ENCODE measurements at regions not wholly inside any gene's neighbourhood (a gene's known extent, or its start where the extent isn't known, plus 50 kb on each side); places are given as distances from the start of the nearest gene placed in this dataset.

- H3K4me2 ChIP-seq (ENCODE audit: unreplicated experiment) = no peak overlapping the region
- in situ Hi-C loops (cut with MboI) = no loop called here
- H3K27me3 ChIP-seq (replicated peaks; ENCODE audit: insufficient read depth) = no peaks in the 10 kb centered on the region
- no peaks in the 10 kb centered on the region for H3K4me1 ChIP-seq (ENCODE audit: insufficient read depth)
- H3K79me2 ChIP-seq (ENCODE audit: insufficient read depth) = no peaks in the 10 kb centered on the region
- TF ChIP-seq EZH2phosphoT487 (IDR thresholded peaks at IDR 0.05; ENCODE audit: insufficient read depth, low read depth) (no peak), EZH2 (IDR thresholded peaks at IDR 0.05; ENCODE audit: insufficient read depth, poor library complexity, severe bottlenecking) (no peak)
- H3K27ac ChIP-seq = no peak overlapping the region
- H3F3A ChIP-seq (ENCODE audit: insufficient read depth) = no peaks in the 10 kb centered on the region
- H2AFZ ChIP-seq = no peak overlapping the region
- H3K9ac ChIP-seq = no peak overlapping the region
- no peaks in the 10 kb centered on the region for H4K20me1 ChIP-seq (ENCODE audit: insufficient read depth)
- H3K36me3 ChIP-seq (ENCODE audit: low read depth) = no peaks in the 10 kb centered on the region
- no peaks in the 10 kb centered on the region for H3K9me3 ChIP-seq (ENCODE audit: low read depth)
- H3K4me3 ChIP-seq = no peak overlapping the region
- DNase-seq = no peak
- no peaks in the 10 kb centered on the region for H3K9me2 ChIP-seq (ENCODE audit: insufficient read depth)
- 7 to 10% methylated on average over 3 of the region's 3 CpGs for WGBS, 2 experiments (ENCODE audit: low coverage in 1 of 2, low lambda C conversion rate in 2 of 2, missing lambda C conversion rate in 2 of 2)
Measured at GRCh38 chr16:35868630-35869029, 2409.2 kb downstream of the TP53TG3F start.

GRCh38 chr16:35873472-35873871 is 2414.1 kb downstream of the TP53TG3F start:
- Histone ChIP-seq H3K36me3 (ENCODE audit: low read depth) (no peaks in the 10 kb centered on the region), H3K9me3 (ENCODE audit: low read depth) (peaks cover 4% of the 10 kb centered on the region), H3K4me1 (ENCODE audit: insufficient read depth) (no peaks in the 10 kb centered on the region), H3K79me2 (ENCODE audit: insufficient read depth) (no peaks in the 10 kb centered on the region), H3K9ac (no peak overlapping the region), H3K27me3 (replicated peaks; ENCODE audit: insufficient read depth) (no peaks in the 10 kb centered on the region), H3F3A (ENCODE audit: insufficient read depth) (no peaks in the 10 kb centered on the region), H4K20me1 (ENCODE audit: insufficient read depth) (no peaks in the 10 kb centered on the region), H3K4me3 (no peak overlapping the region), H3K4me2 (ENCODE audit: unreplicated experiment) (no peak overlapping the region), H2AFZ (no peak overlapping the region), H3K27ac (no peak overlapping the region), H3K9me2 (ENCODE audit: insufficient read depth) (no peaks in the 10 kb centered on the region)
- 35 to 41% methylated on average over 4 of the region's 4 CpGs for WGBS, 2 experiments (ENCODE audit: low coverage in 1 of 2, low lambda C conversion rate in 2 of 2, missing lambda C conversion rate in 2 of 2)
- no peak for TF ChIP-seq EZH2phosphoT487 (IDR thresholded peaks at IDR 0.05; ENCODE audit: insufficient read depth, low read depth)
- TF ChIP-seq EZH2 (IDR thresholded peaks at IDR 0.05; ENCODE audit: insufficient read depth, poor library complexity, severe bottlenecking) = no peak
- DNase-seq = no peak
- in situ Hi-C loops (cut with MboI) = no loop called here

- DNase-seq = no peak
- TF ChIP-seq EZH2 (IDR thresholded peaks at IDR 0.05; ENCODE audit: insufficient read depth, poor library complexity, severe bottlenecking) = no peak
- TF ChIP-seq EZH2phosphoT487 (IDR thresholded peaks at IDR 0.05; ENCODE audit: insufficient read depth, low read depth) = no peak
- no peaks in the 10 kb centered on the region for H3F3A ChIP-seq (ENCODE audit: insufficient read depth)
- H3K79me2 ChIP-seq (ENCODE audit: insufficient read depth) = no peaks in the 10 kb centered on the region
- no peak overlapping the region for H3K9ac ChIP-seq
- in situ Hi-C loops (cut with MboI) = no loop called here
- no peak overlapping the region for H3K4me3 ChIP-seq
- no peaks in the 10 kb centered on the region for H3K4me1 ChIP-seq (ENCODE audit: insufficient read depth)
- no peaks in the 10 kb centered on the region for H4K20me1 ChIP-seq (ENCODE audit: insufficient read depth)
- no peaks in the 10 kb centered on the region for H3K9me2 ChIP-seq (ENCODE audit: insufficient read depth)
- H3K27me3 ChIP-seq (replicated peaks; ENCODE audit: insufficient read depth) = no peaks in the 10 kb centered on the region
- no peak overlapping the region for H3K27ac ChIP-seq
- no peak overlapping the region for H3K4me2 ChIP-seq (ENCODE audit: unreplicated experiment)
- WGBS, 2 experiments (ENCODE audit: low coverage in 1 of 2, low lambda C conversion rate in 2 of 2, missing lambda C conversion rate in 2 of 2) = 23 to 28% methylated on average over 2 of the region's 2 CpGs
- no peak overlapping the region for H2AFZ ChIP-seq
- no peaks in the 10 kb centered on the region for H3K36me3 ChIP-seq (ENCODE audit: low read depth)
- H3K9me3 ChIP-seq (ENCODE audit: low read depth) = peaks cover under 1% of the 10 kb centered on the region
Measured at GRCh38 chr16:35881654-35882053, 2422.2 kb downstream of the TP53TG3F start.

- Histone ChIP-seq H3K27me3 (replicated peaks; ENCODE audit: insufficient read depth) (no peaks in the 10 kb centered on the region), H2AFZ (no peak overlapping the region), H3K27ac (no peak overlapping the region), H3F3A (ENCODE audit: insufficient read depth) (no peaks in the 10 kb centered on the region), H3K79me2 (ENCODE audit: insufficient read depth) (no peaks in the 10 kb centered on the region), H4K20me1 (ENCODE audit: insufficient read depth) (no peaks in the 10 kb centered on the region), H3K9ac (no peak overlapping the region), H3K36me3 (ENCODE audit: low read depth) (no peaks in the 10 kb centered on the region), H3K9me3 (ENCODE audit: low read depth) (no peaks in the 10 kb centered on the region), H3K4me3 (no peak overlapping the region), H3K9me2 (ENCODE audit: insufficient read depth) (no peaks in the 10 kb centered on the region), H3K4me1 (ENCODE audit: insufficient read depth) (no peaks in the 10 kb centered on the region), H3K4me2 (ENCODE audit: unreplicated experiment) (no peak overlapping the region)
- in situ Hi-C loops (cut with MboI) = no loop called here
- DNase-seq = no peak
- TF ChIP-seq EZH2phosphoT487 (IDR thresholded peaks at IDR 0.05; ENCODE audit: insufficient read depth, low read depth) (no peak), EZH2 (IDR thresholded peaks at IDR 0.05; ENCODE audit: insufficient read depth, poor library complexity, severe bottlenecking) (no peak)
- WGBS, 2 experiments (ENCODE audit: low coverage in 1 of 2, low lambda C conversion rate in 2 of 2, missing lambda C conversion rate in 2 of 2) = 5 to 37% methylated on average over 1 of the region's 1 CpG
Measured at GRCh38 chr16:35906440-35906839, 2447.0 kb downstream of the TP53TG3F start.

GRCh38 chr16:35908152-35908551 is 2448.7 kb downstream of the TP53TG3F start:
- Histone ChIP-seq H4K20me1 (ENCODE audit: insufficient read depth) (no peaks in the 10 kb centered on the region), H3F3A (ENCODE audit: insufficient read depth) (no peaks in the 10 kb centered on the region), H3K79me2 (ENCODE audit: insufficient read depth) (no peaks in the 10 kb centered on the region), H3K27ac (no peak overlapping the region), H3K27me3 (replicated peaks; ENCODE audit: insufficient read depth) (no peaks in the 10 kb centered on the region), H2AFZ (no peak overlapping the region), H3K4me2 (ENCODE audit: unreplicated experiment) (no peak overlapping the region), H3K4me1 (ENCODE audit: insufficient read depth) (no peaks in the 10 kb centered on the region), H3K9me2 (ENCODE audit: insufficient read depth) (no peaks in the 10 kb centered on the region), H3K36me3 (ENCODE audit: low read depth) (no peaks in the 10 kb centered on the region), H3K4me3 (no peak overlapping the region), H3K9me3 (ENCODE audit: low read depth) (no peaks in the 10 kb centered on the region), H3K9ac (no peak overlapping the region)
- in situ Hi-C loops (cut with MboI) = no loop called here
- no peak for DNase-seq
- TF ChIP-seq EZH2phosphoT487 (IDR thresholded peaks at IDR 0.05; ENCODE audit: insufficient read depth, low read depth) = no peak
- TF ChIP-seq EZH2 (IDR thresholded peaks at IDR 0.05; ENCODE audit: insufficient read depth, poor library complexity, severe bottlenecking) = no peak
- 36 to 41% methylated on average over 7 of the region's 7 CpGs for WGBS, 2 experiments (ENCODE audit: low coverage in 1 of 2, low lambda C conversion rate in 2 of 2, missing lambda C conversion rate in 2 of 2)

Measured in GM23248 (cell line).